GM12878 (cell line): ENCODE measurements at regions not wholly inside any gene's neighbourhood (a gene's known extent, or its start where the extent isn't known, plus 50 kb on each side); places are given as distances from the start of the nearest gene placed in this dataset.

Experiments
- ATAC-seq: fragments of 200-7000 bp; cut with Tn5 transposase; 3 replicates; pipeline ENCODE4 v1.9.1; 2020; ENCODE audit warnings: mild to moderate bottlenecking, moderate library complexity
- BruUV-seq: library from RNA; stranded (reverse); fragments of 400-500 nt; replicated peaks from 2 replicates; lab custom pipeline; 2021; lab: Mats Ljungman, UMichigan
- CTCF ChIA-PET: fragments of 300-600 bp; sonication (Branson Sonifier 250); formaldehyde crosslinking; extraction: SDS; loops from one replicate; lab custom pipeline; 2021; ENCODE audit warnings: inconsistent platforms; lab: Yijun Ruan, JAX
- POLR2A ChIA-PET: fragments of 350-600 bp; formaldehyde crosslinking; extraction: SDS; loops from one replicate; lab custom pipeline; 2021; ENCODE audit warnings: inconsistent platforms; lab: Charles Lee
- RAD21 ChIA-PET: fragments of 300-600 bp; sonication (Branson Sonifier 250); formaldehyde crosslinking; loops from one replicate; lab custom pipeline; 2023; ENCODE audit warnings: antibody characterized with exemption; ENCODE audit not compliant: unreplicated experiment; lab: Charles Lee
- SMC1A ChIA-PET: fragments of 300-600 bp; sonication (Branson Sonifier 250); formaldehyde crosslinking; loops from one replicate; lab custom pipeline; 2023; ENCODE audit not compliant: unreplicated experiment, uncharacterized antibody; lab: Charles Lee
- DNase-seq: peaks from one replicate; pipeline ENCODE4 v3.0.0-alpha.2; 2011; ENCODE audit warnings: low read depth, low spot score
- FAIRE-seq: peaks from 3 replicates; lab custom pipeline; 2011; peaks lifted over from hg19 to GRCh38; lab: Jason Lieb, UNC
- H2AFZ ChIP-seq: 2 replicates; pipeline ENCODE4 v1.6.0; 2011; ENCODE audit warnings: low read depth, low read length, control low read depth; ENCODE audit not compliant: control insufficient read depth
- H3K27ac ChIP-seq: 2 replicates; pipeline ENCODE4 v1.5.1; 2011; ENCODE audit warnings: control low read depth; ENCODE audit not compliant: control insufficient read depth, insufficient read depth
- H3K27me3 ChIP-seq, 2 experiments: replicated peaks in 1 of 2; 2 replicates each; pipeline versions ENCODE4 v1.6.0 to v1.6.1; 2011; ENCODE audit warnings: low read length in 1 of 2; ENCODE audit not compliant: control insufficient read depth in 2 of 2, insufficient read depth in 2 of 2
- H3K36me3 ChIP-seq, 2 experiments: 2 replicates each; pipeline ENCODE4 v1.5.1; 2011; ENCODE audit warnings: low read length in 1 of 2; ENCODE audit not compliant: control insufficient read depth in 2 of 2, insufficient read depth in 2 of 2
- H3K4me1 ChIP-seq: 2 replicates; pipeline ENCODE4 v1.6.1; 2011; ENCODE audit warnings: mild to moderate bottlenecking, low read length, moderate library complexity, mixed read lengths; ENCODE audit not compliant: control insufficient read depth, insufficient read depth
- H3K4me2 ChIP-seq: 2 replicates; pipeline ENCODE4 v1.6.0; 2011; ENCODE audit warnings: control low read depth; ENCODE audit not compliant: control insufficient read depth, insufficient read depth
- H3K4me3 ChIP-seq: fragments of 200-600 bp; sonication (generic); 2 replicates; pipeline ENCODE4 v1.5.1; 2016
- H3K79me2 ChIP-seq: 2 replicates; pipeline ENCODE4 v1.6.0; 2011; ENCODE audit warnings: low read length; ENCODE audit not compliant: control insufficient read depth, insufficient read depth
- H3K9ac ChIP-seq: 2 replicates; pipeline ENCODE4 v1.8.0; 2011; ENCODE audit warnings: low read length, control low read depth, mixed read lengths; ENCODE audit not compliant: control insufficient read depth, insufficient read depth
- H3K9me3 ChIP-seq: replicated peaks from 3 replicates; pipeline ENCODE4 v1.5.1; 2011; ENCODE audit warnings: mild to moderate bottlenecking, low read length; ENCODE audit not compliant: control insufficient read depth, insufficient read depth
- H4K20me1 ChIP-seq: 2 replicates; pipeline ENCODE4 v1.6.0; 2011; ENCODE audit not compliant: control insufficient read depth, insufficient read depth
- ASH2L ChIP-seq: fragments of 300-600, 200-600 bp; sonication (generic); IDR thresholded peaks from 2 replicates; pipeline ENCODE4 v1.6.1; 2017; ENCODE audit warnings: low read depth, mild to moderate bottlenecking, borderline replicate concordance
- BCL3 ChIP-seq: IDR thresholded peaks from 2 replicates; pipeline ENCODE4 v1.6.1; 2011; ENCODE audit warnings: borderline replicate concordance, low read depth, mild to moderate bottlenecking, moderate library complexity, low read length; ENCODE audit not compliant: insufficient read depth, poor library complexity, severe bottlenecking
- E2F4 ChIP-seq: IDR thresholded peaks from 2 replicates; pipeline ENCODE4 v1.6.1; 2012; ENCODE audit warnings: low read depth, low read length, improper control_type of control experiment
- MEF2A ChIP-seq: IDR thresholded peaks from 2 replicates; pipeline ENCODE4 v1.6.1; 2011; ENCODE audit warnings: low read depth, mild to moderate bottlenecking, low read length, moderate library complexity; ENCODE audit not compliant: insufficient read depth
- NFYA ChIP-seq: IDR thresholded peaks from 2 replicates; pipeline ENCODE4 v1.6.1; 2011; ENCODE audit warnings: low read depth, mild to moderate bottlenecking, low read length, improper control_type of control experiment, borderline replicate concordance
- NRF1 ChIP-seq: conservative IDR thresholded peaks from 2 replicates; pipeline ENCODE4 v1.6.1; 2011; ENCODE audit warnings: mild to moderate bottlenecking, low read depth, low read length, improper control_type of control experiment
- PAX8 ChIP-seq: fragments of 450-650 bp; IDR thresholded peaks from 2 replicates; pipeline ENCODE4 v1.6.1; 2017; ENCODE audit warnings: mild to moderate bottlenecking, moderate library complexity
- ZNF622 ChIP-seq: fragments of 450-650 bp; IDR thresholded peaks from 2 replicates; pipeline ENCODE4 v1.6.1; 2017; ENCODE audit warnings: mild to moderate bottlenecking, inconsistent platforms
- in situ Hi-C: fragments of 300-500 bp; cut with MboI; formaldehyde crosslinking; loops from 9 replicates; pipeline ENCODE4 v1.14.3; 2018; ENCODE audit warnings: mixed read lengths
- intact Hi-C: fragments of 100-400 bp; cut with micrococcal nuclease; formaldehyde crosslinking; loops from one replicate; pipeline ENCODE4 v1.14.2; 2022; ENCODE audit not compliant: unreplicated experiment
- TF ChIP-seq, protein P1 (sequence below): fragments of 450-650 bp; IDR thresholded peaks from 2 replicates; pipeline ENCODE4 v1.6.1; 2016; ENCODE audit warnings: mild to moderate bottlenecking, moderate library complexity, borderline replicate concordance

GRCh38 chr5:114060866-114061265 lies 301.0 kb upstream of the KCNN2 start:
- H4K20me1 ChIP-seq, result no peaks in the 10 kb centered on the region
- H3K9me3 ChIP-seq, result no peaks in the 10 kb centered on the region
- H3K27me3 ChIP-seq, result no peaks in the 10 kb centered on the region; a peak in 1 of 4 replicates
- FAIRE-seq (no peak), ATAC-seq (no peak), DNase-seq (no peak)
- no peaks in the 10 kb centered on the region for H3K4me1 ChIP-seq
- H3K4me3 ChIP-seq, result no peak overlapping the region
- no peak overlapping the region for H3K9ac ChIP-seq
- ChIA-PET RAD21 (no interaction called here), CTCF (no interaction called here), SMC1A (no interaction called here), POLR2A (no interaction called here)
- H3K79me2 ChIP-seq, result no peaks in the 10 kb centered on the region
- H3K27ac ChIP-seq, result no peak overlapping the region
- intact Hi-C loops, result no loop called here
- no TSS peak for BruUV-seq
- in situ Hi-C loops, result no loop called here
- TF ChIP-seq NFYA, result no peak
- TF ChIP-seq E2F4, result no peak
- no peak for TF ChIP-seq ZNF622
- TF ChIP-seq, protein P1, sequence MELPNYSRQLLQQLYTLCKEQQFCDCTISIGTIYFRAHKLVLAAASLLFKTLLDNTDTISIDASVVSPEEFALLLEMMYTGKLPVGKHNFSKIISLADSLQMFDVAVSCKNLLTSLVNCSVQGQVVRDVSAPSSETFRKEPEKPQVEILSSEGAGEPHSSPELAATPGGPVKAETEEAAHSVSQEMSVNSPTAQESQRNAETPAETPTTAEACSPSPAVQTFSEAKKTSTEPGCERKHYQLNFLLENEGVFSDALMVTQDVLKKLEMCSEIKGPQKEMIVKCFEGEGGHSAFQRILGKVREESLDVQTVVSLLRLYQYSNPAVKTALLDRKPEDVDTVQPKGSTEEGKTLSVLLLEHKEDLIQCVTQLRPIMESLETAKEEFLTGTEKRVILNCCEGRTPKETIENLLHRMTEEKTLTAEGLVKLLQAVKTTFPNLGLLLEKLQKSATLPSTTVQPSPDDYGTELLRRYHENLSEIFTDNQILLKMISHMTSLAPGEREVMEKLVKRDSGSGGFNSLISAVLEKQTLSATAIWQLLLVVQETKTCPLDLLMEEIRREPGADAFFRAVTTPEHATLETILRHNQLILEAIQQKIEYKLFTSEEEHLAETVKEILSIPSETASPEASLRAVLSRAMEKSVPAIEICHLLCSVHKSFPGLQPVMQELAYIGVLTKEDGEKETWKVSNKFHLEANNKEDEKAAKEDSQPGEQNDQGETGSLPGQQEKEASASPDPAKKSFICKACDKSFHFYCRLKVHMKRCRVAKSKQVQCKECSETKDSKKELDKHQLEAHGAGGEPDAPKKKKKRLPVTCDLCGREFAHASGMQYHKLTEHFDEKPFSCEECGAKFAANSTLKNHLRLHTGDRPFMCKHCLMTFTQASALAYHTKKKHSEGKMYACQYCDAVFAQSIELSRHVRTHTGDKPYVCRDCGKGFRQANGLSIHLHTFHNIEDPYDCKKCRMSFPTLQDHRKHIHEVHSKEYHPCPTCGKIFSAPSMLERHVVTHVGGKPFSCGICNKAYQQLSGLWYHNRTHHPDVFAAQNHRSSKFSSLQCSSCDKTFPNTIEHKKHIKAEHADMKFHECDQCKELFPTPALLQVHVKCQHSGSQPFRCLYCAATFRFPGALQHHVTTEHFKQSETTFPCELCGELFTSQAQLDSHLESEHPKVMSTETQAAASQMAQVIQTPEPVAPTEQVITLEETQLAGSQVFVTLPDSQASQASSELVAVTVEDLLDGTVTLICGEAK, result no peak
- TF ChIP-seq PAX8, result no peak
- no peak for TF ChIP-seq ASH2L
- TF ChIP-seq BCL3, result no peak
- no peak for TF ChIP-seq NRF1
- TF ChIP-seq MEF2A, result no peak
- H3K36me3 ChIP-seq, result no peaks in the 10 kb centered on the region
- H2AFZ ChIP-seq, result no peak overlapping the region
- H3K4me2 ChIP-seq, result no peak overlapping the region
